Stomach (tissue), 4 donors: ENCODE measurements at regions not wholly inside any gene's neighbourhood (a gene's known extent, or its start where the extent isn't known, plus 50 kb on each side); places are given as distances from the start of the nearest gene placed in this dataset.

Experiments
- POLR2A ChIP-seq, 4 donors: fragments of 450-650 bp; IDR thresholded peaks; one replicate each; pipeline ENCODE4 v1.6.1; 2016; ENCODE audit warnings: antibody characterized with exemption in 4 of 4, control low read depth in 2 of 4, mild to moderate bottlenecking in 1 of 4, moderate library complexity in 1 of 4
- POLR2AphosphoS5 ChIP-seq, 3 donors: sonication (generic); formaldehyde crosslinking; IDR thresholded peaks; one replicate each; pipeline ENCODE4 v1.6.1; 2016; ENCODE audit warnings: antibody characterized with exemption in 3 of 3
- TF ChIP-seq, protein P1 (sequence below), 7 experiments: fragments of 450-650 bp in 4 of 7; fragments of 200-600 bp in 3 of 7; sonication (generic) in 3 of 7; IDR thresholded peaks; one replicate each; pipeline ENCODE4 v1.5.1; 2016 to 2019; ENCODE audit warnings: antibody characterized with exemption in 7 of 7, control low read depth in 2 of 7, mild to moderate bottlenecking in 1 of 7

DNA sequence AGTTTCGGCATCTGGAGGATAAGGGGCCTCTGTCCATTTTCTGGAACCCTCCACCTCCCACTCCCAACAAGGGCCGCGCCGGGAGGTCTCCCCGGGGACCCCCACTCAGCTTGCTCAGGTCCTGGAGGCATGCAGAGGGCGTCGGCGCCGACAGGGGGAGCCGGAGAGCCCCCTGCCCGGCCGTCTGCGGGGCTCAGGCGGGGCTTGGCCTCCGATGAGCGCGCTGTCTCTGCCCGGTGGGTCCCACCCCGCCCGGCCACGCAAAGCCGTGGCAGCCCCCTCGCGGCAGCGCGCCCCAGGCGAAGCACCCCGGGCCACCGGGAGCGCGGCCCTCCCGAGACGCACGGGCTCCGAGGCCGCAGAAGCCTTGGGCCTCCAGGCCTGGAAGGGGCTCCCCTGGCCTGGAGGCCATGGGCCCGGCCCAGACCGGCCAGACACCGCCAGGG is 149.7 kb upstream of the ZNF536 start:
- TF ChIP-seq, protein P1, sequence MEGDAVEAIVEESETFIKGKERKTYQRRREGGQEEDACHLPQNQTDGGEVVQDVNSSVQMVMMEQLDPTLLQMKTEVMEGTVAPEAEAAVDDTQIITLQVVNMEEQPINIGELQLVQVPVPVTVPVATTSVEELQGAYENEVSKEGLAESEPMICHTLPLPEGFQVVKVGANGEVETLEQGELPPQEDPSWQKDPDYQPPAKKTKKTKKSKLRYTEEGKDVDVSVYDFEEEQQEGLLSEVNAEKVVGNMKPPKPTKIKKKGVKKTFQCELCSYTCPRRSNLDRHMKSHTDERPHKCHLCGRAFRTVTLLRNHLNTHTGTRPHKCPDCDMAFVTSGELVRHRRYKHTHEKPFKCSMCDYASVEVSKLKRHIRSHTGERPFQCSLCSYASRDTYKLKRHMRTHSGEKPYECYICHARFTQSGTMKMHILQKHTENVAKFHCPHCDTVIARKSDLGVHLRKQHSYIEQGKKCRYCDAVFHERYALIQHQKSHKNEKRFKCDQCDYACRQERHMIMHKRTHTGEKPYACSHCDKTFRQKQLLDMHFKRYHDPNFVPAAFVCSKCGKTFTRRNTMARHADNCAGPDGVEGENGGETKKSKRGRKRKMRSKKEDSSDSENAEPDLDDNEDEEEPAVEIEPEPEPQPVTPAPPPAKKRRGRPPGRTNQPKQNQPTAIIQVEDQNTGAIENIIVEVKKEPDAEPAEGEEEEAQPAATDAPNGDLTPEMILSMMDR (IDR thresholded peaks at IDR 0.05): peak in 2 of 7 experiments; percentile 27 to 35
- no peak for TF ChIP-seq POLR2AphosphoS5 (IDR thresholded peaks at IDR 0.05)
- TF ChIP-seq POLR2A (IDR thresholded peaks at IDR 0.05): no peak
